Naive B cell (primary cell): ENCODE measurements at regions not wholly inside any gene's neighbourhood (a gene's known extent, or its start where the extent isn't known, plus 50 kb on each side); places are given as distances from the start of the nearest gene placed in this dataset.
"Not testable (repeated sequence)": the region's sequence is repeated elsewhere in the genome, so short reads cannot be mapped to it uniquely, and the experiment has no call there.

Source experiments
- ATAC-seq, 2 donors: fragments of 150-1000 bp; cut with Tn5 transposase; 2 replicates each; pipeline ENCODE4 v1.10.0; 2021; ENCODE audit warnings: low read depth in 2 of 2, mild to moderate bottlenecking in 2 of 2, moderate library complexity in 2 of 2
- DNase-seq: peaks from one replicate; pipeline ENCODE4 v3.0.0; 2022
- H3K27ac Mint-ChIP-seq, 6 donors: one replicate each; pipeline ENCODE4 v1.8.0; 2020 to 2022; ENCODE audit warnings: mild to moderate bottlenecking in 6 of 6, mixed read lengths in 6 of 6, moderate library complexity in 5 of 6, inconsistent platforms in 2 of 6
- H3K27me3 Mint-ChIP-seq, 3 donors: one replicate each; pipeline ENCODE4 v1.8.0; 2021 to 2022; ENCODE audit warnings: mixed read lengths in 3 of 3, mild to moderate bottlenecking in 1 of 3
- H3K36me3 Mint-ChIP-seq, 2 donors: one replicate each; pipeline ENCODE4 v1.8.0; 2020 to 2022; ENCODE audit warnings: mixed read lengths in 2 of 2, inconsistent platforms in 1 of 2, mild to moderate bottlenecking in 1 of 2
- H3K4me1 Mint-ChIP-seq, 3 donors: one replicate each; pipeline ENCODE4 v1.8.0; 2020 to 2022; ENCODE audit warnings: mixed read lengths in 3 of 3, inconsistent platforms in 1 of 3, mild to moderate bottlenecking in 1 of 3, moderate library complexity in 1 of 3
- H3K4me3 Mint-ChIP-seq, 8 donors: one replicate each; pipeline ENCODE4 v1.8.0; 2020 to 2022; ENCODE audit warnings: mild to moderate bottlenecking in 8 of 8, mixed read lengths in 8 of 8, moderate library complexity in 8 of 8, inconsistent platforms in 2 of 8
- H3K9me3 Mint-ChIP-seq, 7 donors: one replicate each; pipeline ENCODE4 v1.8.0; 2020 to 2022; ENCODE audit warnings: mixed read lengths in 7 of 7, mild to moderate bottlenecking in 5 of 7, inconsistent platforms in 2 of 7, moderate library complexity in 1 of 7

DNA sequence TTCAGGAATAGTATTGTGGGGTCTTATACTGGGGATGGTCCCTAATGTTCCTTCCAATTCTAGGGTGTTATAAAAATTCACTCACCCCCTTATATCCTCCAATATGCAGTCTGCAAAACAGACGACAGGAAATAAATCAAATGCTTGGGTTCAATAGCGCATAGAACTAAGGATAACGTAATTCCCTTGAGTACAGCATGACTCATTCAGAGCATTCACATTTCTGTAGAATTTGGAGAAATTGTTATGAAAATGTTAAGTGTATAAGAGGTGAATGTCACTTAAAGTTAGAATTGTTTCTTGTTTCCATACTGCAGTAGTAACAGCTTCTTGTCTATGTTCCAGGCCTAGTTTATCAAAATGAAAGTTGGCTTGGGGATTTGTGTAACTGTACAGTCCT, 271.4 kb downstream of the RPS29 start:
- Mint-ChIP-seq H3K36me3 (no peaks in the 10 kb centered on the region), H3K4me3 (no peak overlapping the region), H3K27ac (no peak overlapping the region), H3K9me3 (no peaks in the 10 kb centered on the region), H3K4me1 (no peaks in the 10 kb centered on the region), H3K27me3 (peaks cover 0 to 6% (median 3%) of the 10 kb centered on the region in 3 donors)
- ATAC-seq (no peak), DNase-seq (no peak)

DNA sequence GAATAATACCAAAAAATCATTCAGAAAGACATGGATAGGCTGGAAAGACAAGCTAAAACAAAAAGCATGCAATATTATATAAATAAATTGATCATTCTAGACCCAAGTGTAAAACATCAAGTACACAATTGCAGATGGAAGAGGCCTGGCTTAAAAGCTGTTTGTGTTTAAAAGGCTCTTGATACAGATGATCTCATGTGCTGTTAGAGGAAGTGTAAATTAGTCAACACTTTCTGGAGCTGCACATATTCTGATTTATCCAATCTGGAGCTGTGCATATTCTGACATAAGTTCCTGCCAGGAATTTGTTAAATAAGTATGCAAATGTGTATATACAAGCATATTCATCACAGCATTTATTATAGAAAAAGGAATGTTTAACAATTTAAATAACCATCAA, 273.1 kb downstream of the RPS29 start:
- Mint-ChIP-seq H3K4me3 (no peak overlapping the region), H3K27me3 (peaks cover 0 to 10% (median 8%) of the 10 kb centered on the region in 3 donors), H3K4me1 (no peaks in the 10 kb centered on the region), H3K36me3 (no peaks in the 10 kb centered on the region), H3K27ac (no peak overlapping the region), H3K9me3 (no peaks in the 10 kb centered on the region)
- no peak for ATAC-seq
- DNase-seq: no peak

DNA sequence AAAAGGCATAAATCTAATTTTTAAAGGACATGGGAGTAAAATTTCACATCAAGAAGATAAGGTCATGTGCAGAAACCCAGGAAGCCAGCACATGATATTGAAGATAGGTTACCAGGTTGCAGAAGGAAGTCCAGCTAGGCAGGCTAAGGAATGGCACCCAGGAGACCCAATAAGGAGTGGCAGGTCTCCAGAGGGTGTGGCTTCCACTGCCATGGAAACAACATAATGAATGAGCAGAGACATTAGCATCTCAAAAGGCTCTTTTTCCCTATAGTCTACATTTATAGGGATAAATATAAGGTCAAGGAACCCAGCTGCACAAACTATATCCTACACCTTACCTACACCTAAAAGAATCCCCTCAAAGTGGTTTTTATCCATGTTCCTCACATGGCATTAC, 275.9 kb downstream of the RPS29 start:
- Mint-ChIP-seq H3K4me1 (no peaks in the 10 kb centered on the region), H3K27ac (no peak overlapping the region), H3K27me3 (peaks cover 0 to 17% (median 17%) of the 10 kb centered on the region in 3 donors), H3K4me3 (no peak overlapping the region), H3K9me3 (no peaks in the 10 kb centered on the region), H3K36me3 (no peaks in the 10 kb centered on the region)
- DNase-seq (no peak), ATAC-seq (no peak)

GRCh38 chr14:49306152-49306751, 279.9 kb downstream of the RPS29 start:
- Mint-ChIP-seq H3K9me3 (no peaks in the 10 kb centered on the region), H3K27me3 (peaks cover 0 to 17% (median 17%) of the 10 kb centered on the region in 3 donors), H3K27ac (no peak overlapping the region), H3K4me3 (no peak overlapping the region), H3K4me1 (no peaks in the 10 kb centered on the region), H3K36me3 (no peaks in the 10 kb centered on the region)
- ATAC-seq: no peak
- DNase-seq: no peak

DNA sequence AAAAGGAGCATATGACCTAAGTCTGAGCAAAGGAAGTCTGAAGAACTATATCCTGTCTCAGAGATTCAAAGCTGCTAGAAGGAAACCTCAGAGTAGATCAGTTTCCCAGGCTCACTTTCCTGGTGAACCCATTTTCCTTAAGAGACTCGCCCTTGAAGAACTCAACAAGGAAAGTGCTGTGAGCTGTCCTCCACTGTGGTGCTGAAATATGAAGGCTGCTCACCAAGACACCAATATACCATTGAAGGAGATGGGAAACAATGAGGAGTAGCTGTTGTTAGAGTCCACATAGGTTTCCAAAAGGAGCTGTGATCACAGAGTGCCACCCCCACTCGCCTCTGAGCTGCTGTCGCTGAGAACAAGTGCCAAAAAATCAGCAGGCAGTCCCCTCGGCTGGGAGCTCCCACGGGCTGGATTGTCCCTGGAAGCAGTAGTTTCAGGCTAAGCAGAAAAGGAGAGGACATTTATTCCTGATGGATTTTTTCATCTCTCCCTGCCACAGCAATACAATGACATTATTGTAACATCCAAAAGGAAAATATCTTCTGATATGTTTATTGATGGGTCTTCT, 282.1 kb downstream of the RPS29 start:
- no peak for DNase-seq
- Mint-ChIP-seq H3K36me3 (no peaks in the 10 kb centered on the region), H3K27ac (no peak overlapping the region), H3K9me3 (peaks cover 0 to 6% (median 0%) of the 10 kb centered on the region in 7 donors), H3K4me1 (no peaks in the 10 kb centered on the region), H3K27me3 (peaks cover 0 to 9% (median 7%) of the 10 kb centered on the region in 3 donors), H3K4me3 (no peak overlapping the region)
- ATAC-seq: no peak

DNA sequence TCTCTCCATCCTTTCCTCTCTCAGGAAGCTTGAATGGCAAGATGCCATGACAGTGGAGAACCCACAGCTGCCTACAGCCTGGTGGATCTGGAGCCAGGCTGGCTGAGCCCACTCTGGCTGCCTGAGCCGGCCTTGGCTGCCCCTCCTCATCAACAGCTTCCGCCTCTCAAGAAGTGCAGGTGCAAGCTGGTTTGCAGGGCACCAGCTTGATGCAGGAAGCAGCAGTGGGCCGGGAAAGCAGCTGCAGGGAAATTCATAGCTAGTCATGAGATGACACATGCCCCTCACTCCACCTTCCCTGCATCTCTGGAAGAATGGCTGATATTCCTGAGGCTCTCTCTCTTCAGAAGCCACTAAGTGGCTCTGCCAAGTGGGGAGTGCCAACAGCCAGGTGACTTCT, 289.1 kb downstream of the RPS29 start:
- H3K27ac Mint-ChIP-seq: no peak overlapping the region
- H3K36me3 Mint-ChIP-seq: no peaks in the 10 kb centered on the region
- peaks cover 0 to 16% (median 10%) of the 10 kb centered on the region in 3 donors for H3K27me3 Mint-ChIP-seq
- peaks cover 0 to 6% (median 0%) of the 10 kb centered on the region in 7 donors for H3K9me3 Mint-ChIP-seq
- ATAC-seq: no peak
- no peak overlapping the region for H3K4me3 Mint-ChIP-seq
- no peaks in the 10 kb centered on the region for H3K4me1 Mint-ChIP-seq
- no peak for DNase-seq

GRCh38 chr14:49294621-49295148, 291.5 kb downstream of the RPS29 start:
- peaks cover 0 to 16% (median 13%) of the 10 kb centered on the region in 3 donors for H3K27me3 Mint-ChIP-seq

DNA sequence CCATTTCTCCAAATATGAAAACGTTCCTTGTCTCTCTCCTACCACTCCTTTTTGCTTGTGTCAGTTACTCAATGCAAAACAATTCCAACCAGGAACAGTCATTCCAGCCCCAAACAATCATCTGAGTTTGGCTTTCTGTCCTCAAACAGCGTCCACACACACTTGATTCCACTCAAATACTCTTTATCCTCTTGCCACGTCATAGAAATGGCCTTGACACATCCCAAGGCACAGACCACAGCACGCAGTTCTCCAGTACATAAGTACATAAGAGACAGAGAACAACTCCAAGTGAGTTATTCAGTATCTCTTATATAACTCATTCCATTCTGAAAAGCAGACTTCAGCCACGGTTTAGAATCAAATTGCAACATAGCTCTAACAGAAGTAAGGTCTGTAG, 299.2 kb downstream of the RPS29 start:
- H3K9me3 Mint-ChIP-seq: no peaks in the 10 kb centered on the region
- no peak for ATAC-seq
- no peak for DNase-seq
- no peaks in the 10 kb centered on the region for H3K36me3 Mint-ChIP-seq
- no peak overlapping the region for H3K27ac Mint-ChIP-seq
- no peak overlapping the region for H3K4me3 Mint-ChIP-seq
- peaks cover 20 to 32% (median 20%) of the 10 kb centered on the region in 3 donors for H3K27me3 Mint-ChIP-seq
- no peaks in the 10 kb centered on the region for H3K4me1 Mint-ChIP-seq

More at GRCh38 chr14:49294621-49295148, 291.5 kb downstream of the RPS29 start:
- no peak for ATAC-seq
- H3K36me3 Mint-ChIP-seq: no peaks in the 10 kb centered on the region
- no peaks in the 10 kb centered on the region for H3K9me3 Mint-ChIP-seq
- no peak for DNase-seq
- H3K4me1 Mint-ChIP-seq: no peaks in the 10 kb centered on the region
- H3K27ac Mint-ChIP-seq: no peak overlapping the region
- no peak overlapping the region for H3K4me3 Mint-ChIP-seq

GRCh38 chr14:49286257-49286983, 299.8 kb downstream of the RPS29 start:
- H3K4me3 Mint-ChIP-seq: no peak overlapping the region
- DNase-seq (no peak), ATAC-seq (no peak)
- H3K27me3 Mint-ChIP-seq: peaks cover 20 to 32% (median 20%) of the 10 kb centered on the region in 3 donors
- no peak overlapping the region for H3K27ac Mint-ChIP-seq
- no peaks in the 10 kb centered on the region for H3K4me1 Mint-ChIP-seq
- H3K9me3 Mint-ChIP-seq: no peaks in the 10 kb centered on the region
- H3K36me3 Mint-ChIP-seq: no peaks in the 10 kb centered on the region

DNA sequence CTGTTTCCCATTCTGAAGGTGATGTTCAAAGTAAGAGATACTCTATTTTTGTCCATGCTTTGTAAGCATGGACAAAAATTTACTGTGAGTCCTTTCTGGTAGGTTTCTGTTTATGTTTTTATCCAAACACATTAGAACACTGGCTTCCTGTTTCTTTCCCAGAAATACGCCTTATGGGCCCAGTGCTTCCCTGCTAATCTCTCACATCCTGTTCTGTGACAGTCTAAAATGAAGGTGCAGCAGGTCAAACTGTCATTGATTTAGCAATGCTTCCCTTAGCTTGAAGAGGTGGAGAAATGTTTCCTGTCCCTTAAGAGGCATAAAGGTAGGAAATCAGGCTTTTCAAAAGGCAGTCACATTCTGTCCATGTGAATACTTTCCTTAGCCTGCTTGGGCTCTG, 305.6 kb downstream of the RPS29 start:
- Mint-ChIP-seq H3K36me3 (no peaks in the 10 kb centered on the region), H3K27ac (no peak overlapping the region), H3K9me3 (peaks cover 0 to 6% (median 3%) of the 10 kb centered on the region in 7 donors), H3K4me3 (no peak overlapping the region), H3K4me1 (no peaks in the 10 kb centered on the region), H3K27me3 (peaks cover 6 to 12% (median 9%) of the 10 kb centered on the region in 3 donors)
- DNase-seq: no peak
- no peak for ATAC-seq

GRCh38 chr14:49250517-49250916, 335.7 kb downstream of the RPS29 start:
- no peak overlapping the region for H3K4me3 Mint-ChIP-seq
- H3K4me1 Mint-ChIP-seq: no peaks in the 10 kb centered on the region
- H3K36me3 Mint-ChIP-seq: no peaks in the 10 kb centered on the region
- DNase-seq (no peak), ATAC-seq (no peak)
- peaks cover 0 to 7% (median 3%) of the 10 kb centered on the region in 7 donors for H3K9me3 Mint-ChIP-seq
- no peak overlapping the region for H3K27ac Mint-ChIP-seq
- H3K27me3 Mint-ChIP-seq: peaks cover 0 to 13% (median 10%) of the 10 kb centered on the region in 3 donors

- DNase-seq: no peak
- no peak overlapping the region for H3K27ac Mint-ChIP-seq
- peaks cover 0 to 8% (median 3%) of the 10 kb centered on the region in 7 donors for H3K9me3 Mint-ChIP-seq
- ATAC-seq: no peak
- H3K36me3 Mint-ChIP-seq: no peaks in the 10 kb centered on the region
- H3K4me1 Mint-ChIP-seq: no peaks in the 10 kb centered on the region
- H3K27me3 Mint-ChIP-seq: peaks cover 0 to 14% (median 13%) of the 10 kb centered on the region in 3 donors
- H3K4me3 Mint-ChIP-seq: no peak overlapping the region
Measured at GRCh38 chr14:49250109-49250508, 336.1 kb downstream of the RPS29 start.

GRCh38 chr14:49249022-49249421, 337.2 kb downstream of the RPS29 start:
- Mint-ChIP-seq H3K36me3 (no peaks in the 10 kb centered on the region), H3K4me3 (no peak overlapping the region), H3K4me1 (no peaks in the 10 kb centered on the region), H3K9me3 (peaks cover 0 to 9% (median 2%) of the 10 kb centered on the region in 7 donors), H3K27me3 (peaks cover 0 to 17% (median 13%) of the 10 kb centered on the region in 3 donors), H3K27ac (no peak overlapping the region)
- no peak for ATAC-seq
- DNase-seq: no peak

DNA sequence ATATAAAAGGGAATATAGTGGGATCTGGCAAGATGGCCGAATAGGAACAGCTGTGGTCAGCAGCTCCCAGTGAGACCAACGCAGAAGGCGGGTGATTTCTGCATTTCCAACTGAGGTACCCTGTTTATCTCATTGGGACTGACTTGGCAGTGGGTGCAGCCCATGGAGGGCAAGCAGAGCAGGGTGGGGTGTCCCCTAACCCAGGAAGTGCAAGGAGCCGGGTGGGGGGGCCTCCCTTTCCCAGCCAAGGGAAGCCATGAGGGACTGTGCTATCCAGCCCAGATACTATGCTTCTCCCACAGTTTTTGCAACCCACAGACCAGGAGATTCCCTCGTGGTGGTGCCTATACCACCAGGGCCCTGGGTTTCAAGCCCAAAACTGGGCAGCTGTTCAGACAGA, 342.4 kb downstream of the RPS29 start:
- not testable (repeated sequence) for H3K4me1 Mint-ChIP-seq, H3K36me3 Mint-ChIP-seq, H3K4me3 Mint-ChIP-seq, H3K27me3 Mint-ChIP-seq, DNase-seq, H3K27ac Mint-ChIP-seq, ATAC-seq
- H3K9me3 Mint-ChIP-seq: peaks cover 1 to 13% (median 10%) of the 10 kb centered on the region in 7 donors
